Inflammatory macrophage treated with lipopolysaccharide for 1 hour (primary cell): ENCODE measurements at regions not wholly inside any gene's neighbourhood (a gene's known extent, or its start where the extent isn't known, plus 50 kb on each side); places are given as distances from the start of the nearest gene placed in this dataset.
"Not testable (repeated sequence)": the region's sequence is repeated elsewhere in the genome, so short reads cannot be mapped to it uniquely, and the experiment has no call there.

ENCODE experiments used
- DNase-seq, 2 donors: peaks; one replicate each; pipeline ENCODE4 v3.0.0-alpha.2; 2020 to 2022

DNA sequence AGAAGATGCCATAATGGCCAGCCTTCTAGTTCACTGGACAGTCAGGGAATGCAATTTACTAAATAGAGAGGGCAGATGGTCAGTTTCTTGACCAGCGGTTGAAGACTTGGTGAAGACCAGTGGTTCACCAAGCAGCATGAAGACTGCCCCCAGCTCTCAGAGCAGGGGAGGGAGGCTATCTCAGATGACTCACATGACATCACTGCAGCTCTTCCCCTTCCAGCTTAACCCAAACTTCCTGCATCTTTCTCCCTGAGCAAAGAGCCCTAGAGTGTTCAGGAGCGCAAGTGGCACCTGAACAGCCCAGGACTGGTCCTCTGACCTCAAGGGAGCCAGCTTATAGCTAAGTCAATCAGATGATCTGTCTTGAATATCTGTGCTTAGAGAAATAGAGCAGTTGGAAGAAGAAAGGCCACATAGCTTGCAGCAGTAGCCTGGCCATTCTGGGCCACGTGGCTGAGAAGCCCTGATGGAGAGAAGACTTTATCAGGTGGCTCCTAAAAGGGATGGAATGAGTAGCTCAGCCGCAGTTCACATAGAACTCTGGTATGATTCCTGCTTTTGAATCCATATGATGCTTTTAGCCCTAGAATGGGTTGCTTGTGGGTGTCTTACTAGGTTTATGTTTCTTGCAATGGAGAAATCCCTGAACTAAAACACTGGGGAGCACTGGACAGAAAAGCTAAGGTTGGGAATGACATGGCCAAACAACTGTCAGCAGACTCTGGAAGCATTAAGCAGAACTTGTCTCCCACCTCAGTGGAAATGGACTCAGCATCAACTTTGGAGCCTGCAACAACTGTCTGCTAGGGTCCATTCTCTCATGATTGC, 392.1 kb upstream of the CCL2 start:
- no peak for DNase-seq

DNA sequence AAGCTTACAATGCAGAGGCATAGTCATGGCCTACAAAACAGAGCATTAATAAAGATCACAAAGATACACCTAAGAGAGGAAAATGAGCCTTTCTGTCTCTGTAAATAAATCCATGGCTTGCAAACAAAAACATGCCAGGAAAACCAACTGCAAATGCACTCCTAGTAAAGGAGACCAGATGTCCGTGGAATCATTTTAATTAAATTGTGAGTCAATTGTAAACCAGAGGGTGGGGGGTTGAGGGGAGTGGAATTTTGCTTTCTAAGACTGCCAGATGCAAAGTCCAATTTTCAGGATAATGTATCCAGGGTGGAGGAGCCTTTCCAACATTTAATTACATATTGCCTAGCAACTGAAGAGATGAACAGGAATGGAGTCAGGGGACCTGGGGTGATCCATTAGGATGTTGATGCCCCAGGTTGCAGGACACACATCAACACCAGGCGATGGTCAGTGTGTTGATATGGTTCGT, 390.3 kb upstream of the CCL2 start:
- DNase-seq = no peak

DNA sequence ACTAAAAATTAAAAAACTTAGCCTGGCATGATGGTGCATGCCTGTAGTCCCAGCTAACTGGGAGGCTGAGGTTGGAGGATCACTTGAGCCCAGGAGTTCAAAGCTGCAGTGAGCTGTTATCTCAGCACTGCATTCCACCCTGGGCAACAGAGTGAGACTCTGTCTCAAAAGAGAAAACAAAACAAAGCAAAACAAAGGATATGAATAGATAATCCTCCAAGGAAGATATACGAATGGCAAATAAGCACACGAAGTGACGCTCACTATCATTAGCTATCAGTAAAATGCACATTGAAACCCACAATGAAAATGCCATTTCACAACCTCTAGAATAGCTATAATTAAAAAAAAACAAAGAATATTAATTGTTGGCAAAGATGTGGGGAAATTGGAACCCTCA, 386.2 kb upstream of the CCL2 start:
- no peak for DNase-seq

- DNase-seq = no peak
Measured at GRCh38 chr17:33870936-33871335, 384.1 kb upstream of the CCL2 start.

DNA sequence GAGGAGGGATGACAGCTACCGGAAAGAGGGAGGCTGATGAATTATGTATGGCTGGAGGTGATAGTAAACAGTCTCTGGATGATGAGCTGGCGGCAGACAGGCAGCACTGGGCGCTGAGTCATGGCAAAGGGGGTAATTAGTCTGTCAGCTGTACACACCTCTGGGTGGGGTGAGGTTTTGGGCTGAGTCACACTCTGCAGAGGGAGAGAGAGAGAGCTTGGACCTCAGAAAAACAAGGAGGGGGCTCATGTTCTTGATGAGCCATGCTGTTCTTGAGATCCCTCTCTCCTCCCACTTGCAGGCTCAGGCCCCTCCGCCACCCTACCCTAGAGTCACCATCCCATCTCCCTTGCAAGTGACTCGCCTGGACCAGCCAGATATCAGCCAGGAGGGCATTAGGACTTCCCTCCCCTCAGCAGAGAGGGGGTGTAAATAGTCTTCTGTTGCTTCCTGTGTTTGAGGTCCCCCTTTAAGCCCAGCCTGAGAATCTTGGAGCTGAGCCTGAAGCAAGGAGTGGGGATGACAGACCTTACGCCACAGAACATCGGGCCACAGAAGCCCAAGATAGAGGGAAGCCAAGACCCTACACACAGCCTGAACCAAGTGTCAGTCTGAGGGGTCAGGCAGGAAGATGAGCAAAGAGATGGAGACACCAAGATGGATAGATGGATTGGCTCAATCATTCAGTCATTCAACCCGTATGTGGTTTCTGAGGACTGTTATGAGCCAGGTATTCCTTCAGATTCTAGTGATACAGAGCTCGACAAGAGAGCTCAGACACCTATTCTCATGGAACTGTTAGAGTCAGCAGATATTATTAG, 383.2 kb upstream of the CCL2 start:
- DNase-seq = no peak

GRCh38 chr17:33873201-33873617, 381.9 kb upstream of the CCL2 start:
- no peak for DNase-seq

- DNase-seq = peak in 1 of 2 donors; percentile 31
Measured at GRCh38 chr17:33874617-33875060, 380.4 kb upstream of the CCL2 start.

- no peak for DNase-seq
Measured at GRCh38 chr17:33875973-33876372, 379.1 kb upstream of the CCL2 start.

- not testable (repeated sequence) for DNase-seq
Measured at GRCh38 chr17:33882273-33882672, 372.8 kb upstream of the CCL2 start.

DNA sequence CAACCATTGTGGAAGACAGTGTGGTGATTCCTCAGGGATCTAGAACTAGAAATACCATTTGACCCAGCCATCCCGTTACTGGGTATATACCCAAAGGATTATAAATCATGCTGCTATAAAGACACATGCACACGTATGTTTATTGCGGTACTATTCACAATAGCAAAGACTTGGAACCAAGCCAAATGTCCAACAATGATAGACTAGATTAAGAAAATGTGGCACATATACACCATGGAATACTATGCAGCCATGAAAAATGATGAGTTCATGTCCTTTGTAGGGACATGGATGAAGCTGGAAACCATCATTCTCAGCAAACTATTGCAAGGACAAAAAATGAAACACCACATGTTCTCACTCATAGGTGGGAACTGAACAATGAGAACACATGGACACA, 372.4 kb upstream of the CCL2 start:
- DNase-seq = not testable (repeated sequence)

- no peak for DNase-seq
Measured at GRCh38 chr17:33888455-33888854, 366.6 kb upstream of the CCL2 start.

GRCh38 chr17:33889040-33889439, 366.0 kb upstream of the CCL2 start:
- DNase-seq = no peak

GRCh38 chr17:33889766-33890165, 365.3 kb upstream of the CCL2 start:
- DNase-seq = no peak

- DNase-seq = no peak
Measured at GRCh38 chr17:33892717-33893591, 362.1 kb upstream of the CCL2 start.

DNA sequence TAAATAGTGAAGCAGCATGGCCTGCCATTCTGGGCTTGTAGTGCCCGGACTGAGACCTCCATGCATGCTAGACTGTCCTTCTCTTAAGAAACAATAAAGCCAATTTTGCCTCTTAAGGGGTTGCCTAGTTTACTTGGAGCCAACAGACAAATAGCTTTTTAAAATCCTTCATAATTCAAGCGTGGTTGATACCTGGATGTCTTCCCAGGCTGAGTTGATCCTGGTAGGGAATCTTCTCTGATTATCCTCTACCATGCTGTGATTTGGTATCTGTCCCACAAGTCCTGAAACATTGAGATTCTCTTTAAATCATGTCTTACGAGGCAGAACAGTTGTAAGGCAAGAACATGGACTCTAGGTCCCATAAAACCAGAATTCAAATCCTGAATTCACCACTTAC, 359.6 kb upstream of the CCL2 start:
- DNase-seq = no peak

GRCh38 chr17:33896263-33896662, 358.8 kb upstream of the CCL2 start:
- no peak for DNase-seq

- DNase-seq = no peak
Measured at GRCh38 chr17:33901085-33901484, 354.0 kb upstream of the CCL2 start.

DNA sequence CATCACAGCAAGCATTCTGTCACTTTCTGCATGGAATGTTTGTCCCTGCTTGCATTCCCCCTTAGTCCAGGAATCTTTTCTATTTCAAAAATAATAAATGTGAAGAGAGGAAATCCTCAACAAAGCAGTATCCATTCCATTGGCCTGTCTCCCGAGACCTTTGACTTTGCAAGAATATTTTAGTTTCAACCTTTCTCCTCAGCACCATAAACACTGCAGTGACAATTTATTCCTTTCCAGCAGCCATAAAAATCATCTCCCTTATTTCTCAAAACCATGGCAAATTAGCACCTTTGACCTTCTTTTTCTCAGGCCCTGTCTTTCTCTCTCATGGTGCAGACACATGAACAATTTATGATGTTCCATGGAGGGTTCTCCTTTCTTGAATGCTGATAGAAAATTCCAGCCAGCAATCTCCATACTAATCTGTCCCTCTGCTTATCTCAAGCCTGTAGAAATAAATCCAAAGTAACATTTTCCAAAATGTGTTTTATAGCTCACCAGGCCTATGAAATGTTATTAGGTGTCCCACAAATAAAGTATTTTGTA, 352.1 kb upstream of the CCL2 start:
- no peak for DNase-seq

GRCh38 chr17:33904476-33904875, 350.6 kb upstream of the CCL2 start:
- DNase-seq = no peak

DNA sequence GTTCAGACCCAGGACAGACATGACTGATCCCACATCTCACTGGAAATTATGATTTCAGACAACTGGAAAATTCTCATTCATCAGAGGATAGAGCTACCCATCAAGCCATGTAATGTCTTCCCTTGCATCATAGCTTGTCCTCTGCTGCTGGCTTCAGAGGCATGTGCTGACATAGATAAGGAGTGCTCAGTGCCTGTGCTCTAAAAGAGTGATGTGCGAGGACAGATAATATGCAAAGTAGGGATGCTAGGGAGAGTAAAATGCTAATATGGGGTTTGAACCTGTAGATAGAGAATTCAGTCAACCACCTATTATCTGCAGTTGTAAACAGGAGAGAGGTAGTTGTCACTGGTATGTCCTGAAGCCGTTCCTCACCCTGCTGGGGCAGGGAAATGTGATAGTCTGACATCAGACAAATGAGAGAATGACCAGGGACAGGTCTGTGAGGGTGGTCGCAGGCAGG, 349.7 kb upstream of the CCL2 start:
- no peak for DNase-seq

DNA sequence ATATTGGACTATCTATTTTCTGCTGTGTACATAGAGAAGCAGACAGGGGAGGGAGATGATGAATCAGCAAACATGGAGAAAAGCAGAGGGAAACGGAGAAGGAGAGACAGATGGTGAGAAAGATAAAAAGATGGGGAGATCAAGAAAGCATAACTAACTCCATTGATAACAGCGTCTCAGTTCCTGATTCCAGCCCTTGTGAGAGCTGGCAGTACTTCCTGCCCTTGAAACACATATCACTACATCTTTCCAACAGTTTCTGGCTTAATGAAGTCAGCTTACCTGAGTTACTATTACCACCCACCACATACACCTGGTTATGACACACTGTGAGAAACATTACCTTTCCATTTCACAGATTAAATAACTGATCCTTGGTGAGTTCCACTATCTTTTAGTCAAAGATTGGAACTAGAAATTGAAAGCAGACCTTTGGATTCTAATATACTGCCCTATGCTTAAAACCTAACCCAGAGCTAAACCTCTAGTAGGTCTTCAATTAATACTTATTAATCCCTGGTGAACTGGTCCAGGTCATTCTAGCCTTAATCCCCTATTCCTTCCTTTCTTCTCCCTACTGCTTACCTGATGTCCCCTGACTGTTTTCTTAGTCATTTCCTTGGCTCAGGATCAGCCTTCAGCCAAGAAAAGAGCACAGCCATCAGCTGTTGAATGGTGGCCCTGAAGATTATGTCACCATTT, 346.6 kb upstream of the CCL2 start:
- DNase-seq = no peak
